NCI-H510A treated with DMSO at 0.1 percent for 48 hours (cell line): ENCODE measurements at regions not wholly inside any gene's neighbourhood (a gene's known extent, or its start where the extent isn't known, plus 50 kb on each side); places are given as distances from the start of the nearest gene placed in this dataset.

Experiments
- DNase-seq: peaks from one replicate; lab custom pipeline; 2025; lab: John Stamatoyannopoulos, UW

DNA sequence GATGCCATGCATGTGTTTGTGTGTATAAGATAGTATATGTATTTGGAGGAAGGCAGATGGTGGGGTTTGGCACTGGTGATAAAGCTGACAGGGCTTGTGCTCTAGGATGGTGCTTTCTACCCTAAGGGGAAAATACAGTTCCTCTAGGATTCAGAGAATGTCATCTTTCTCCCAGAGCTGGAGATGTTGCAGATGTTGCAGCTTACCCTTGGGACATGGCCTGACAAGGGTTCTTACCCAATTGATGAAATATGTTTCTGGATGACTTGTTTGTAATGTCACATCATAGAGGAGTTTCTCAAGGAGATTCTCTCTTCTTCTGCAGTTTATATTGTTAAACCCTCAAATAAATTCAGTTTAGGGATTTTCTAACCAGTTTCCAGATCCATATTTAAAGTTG, 52.5 kb upstream of the PITX2 start:
- no peak for DNase-seq

GRCh38 chr4:110676241-110676640, 53.4 kb upstream of the PITX2 start:
- no peak for DNase-seq

GRCh38 chr4:110678517-110679227, 55.8 kb upstream of the PITX2 start:
- no peak for DNase-seq

- DNase-seq, result no peak
Observed at GRCh38 chr4:110680265-110680664, 57.4 kb upstream of the PITX2 start.

DNA sequence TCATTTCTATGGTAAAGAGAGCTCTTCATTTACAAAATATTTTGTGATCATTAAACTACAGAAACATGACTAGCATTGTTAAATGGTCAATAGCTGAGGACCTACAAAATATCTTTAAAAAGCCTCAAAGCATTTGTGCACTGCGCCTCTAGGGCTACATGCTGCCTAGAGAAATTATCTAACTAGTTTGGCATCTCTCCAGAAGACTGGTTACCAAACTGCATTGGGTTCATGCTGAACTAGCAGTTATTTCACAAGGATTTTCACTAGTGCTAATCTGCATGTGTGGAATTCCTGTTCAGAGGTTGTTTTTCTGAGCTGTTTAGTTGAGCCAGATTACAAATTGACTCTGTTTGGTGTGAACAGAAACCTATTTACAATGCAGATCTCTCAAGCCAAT, 58.5 kb upstream of the PITX2 start:
- no peak for DNase-seq

DNA sequence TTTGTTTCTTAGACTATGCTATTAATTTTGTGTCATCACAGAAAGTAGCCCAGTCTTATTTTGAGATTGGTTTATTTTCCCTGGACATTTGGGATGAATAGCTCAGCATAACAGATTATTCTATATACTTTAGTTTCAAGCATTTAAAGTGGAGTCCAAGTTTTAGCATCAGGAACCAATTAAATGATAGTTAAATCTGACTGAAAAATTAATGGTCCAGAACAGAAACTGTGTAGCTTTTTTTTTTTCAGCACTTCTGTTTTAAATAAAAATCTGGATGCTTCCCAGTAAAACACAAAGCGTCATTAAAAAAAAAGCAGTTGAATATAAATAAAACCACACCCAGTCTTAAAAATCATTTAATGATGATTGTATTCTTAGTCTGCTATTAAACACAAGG, 59.4 kb upstream of the PITX2 start:
- DNase-seq, result no peak

DNA sequence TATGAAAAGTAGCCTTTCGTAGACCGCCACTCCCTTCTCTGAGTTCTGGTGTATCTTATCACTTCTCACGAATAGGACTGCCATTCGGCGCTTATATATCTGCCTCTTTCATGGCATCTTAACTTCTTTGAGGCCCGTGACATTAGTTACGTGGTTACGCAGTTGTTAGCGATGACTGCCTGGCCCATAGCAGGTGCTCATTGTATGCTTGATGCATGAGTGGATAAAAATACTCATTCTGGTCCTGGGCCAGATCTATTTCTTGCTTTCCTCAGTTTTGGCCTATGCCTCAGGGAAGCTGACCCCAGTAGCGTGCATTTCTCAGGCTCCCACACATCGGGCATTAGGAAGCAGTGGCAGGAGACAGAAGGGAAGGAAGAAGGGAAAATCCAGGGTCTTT, 60.7 kb upstream of the PITX2 start:
- DNase-seq, result no peak

DNA sequence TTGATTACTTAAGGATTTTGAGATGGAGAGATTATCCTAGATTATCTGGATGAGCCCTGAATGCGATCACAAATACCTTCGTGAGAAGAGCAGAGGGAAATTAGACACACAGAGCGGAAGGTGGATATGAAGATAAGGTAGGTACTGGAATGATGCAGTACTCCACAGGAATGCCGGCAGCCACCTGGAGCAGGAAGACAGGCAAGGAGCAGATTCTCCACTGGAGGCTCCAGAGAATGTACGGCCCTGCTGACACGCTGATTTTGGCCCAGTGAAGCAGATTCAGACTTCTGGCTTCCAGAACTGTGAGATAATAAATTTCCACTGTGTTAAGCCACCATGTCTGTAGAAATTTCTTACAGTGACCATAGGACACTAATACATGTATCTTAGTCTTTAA, 79.4 kb upstream of the PITX2 start:
- no peak for DNase-seq

DNA sequence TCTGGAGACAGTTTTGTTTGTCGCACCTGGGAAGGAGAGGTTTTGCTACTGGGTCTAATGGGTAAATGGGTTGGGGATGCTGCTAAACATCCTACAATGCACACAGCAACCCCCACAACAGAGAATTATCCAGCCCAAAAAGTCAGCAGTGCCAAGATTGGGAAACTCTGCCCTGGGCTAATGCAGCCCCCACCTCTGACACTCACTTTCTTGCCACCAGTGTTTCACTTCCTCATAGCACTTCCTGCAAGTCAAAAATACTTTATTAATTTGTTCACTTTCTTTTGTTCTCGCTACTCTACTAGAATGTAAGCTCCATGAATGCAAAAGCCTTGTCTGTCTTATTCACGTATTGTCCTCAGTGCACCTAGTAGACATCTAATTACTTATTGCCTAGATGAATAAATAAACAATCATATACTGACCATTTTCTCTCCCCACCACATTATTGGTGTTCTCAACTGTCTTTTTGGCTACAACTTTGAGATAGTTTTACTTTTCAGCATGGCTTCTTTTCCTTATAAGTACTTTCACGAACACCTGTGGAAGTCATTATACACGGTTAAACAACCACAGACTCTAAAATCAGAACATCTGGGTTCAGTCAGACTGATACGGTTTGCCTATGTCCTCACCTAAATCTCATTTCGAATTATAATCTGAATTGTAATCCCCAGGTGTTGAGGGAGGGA, 82.0 kb upstream of the PITX2 start:
- DNase-seq, result no peak

DNA sequence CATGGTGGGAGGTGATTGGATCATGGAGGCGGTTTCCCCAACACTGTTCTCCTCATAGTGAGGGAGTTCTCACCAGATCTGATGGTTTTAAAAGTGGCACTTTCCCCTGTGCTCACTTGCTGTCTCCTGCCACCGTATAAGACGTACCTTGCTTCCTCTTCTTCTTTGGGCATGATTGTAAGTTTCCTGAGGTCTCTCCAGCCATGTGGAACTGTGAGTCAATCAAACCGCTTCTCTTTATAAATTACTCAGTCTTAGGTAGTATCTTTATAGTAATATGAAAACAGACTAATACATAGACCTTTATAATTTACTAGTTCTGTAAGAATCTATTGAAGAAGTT, 82.5 kb upstream of the PITX2 start:
- DNase-seq, result no peak

- no peak for DNase-seq
Observed at GRCh38 chr4:110710070-110710469, 87.2 kb upstream of the PITX2 start.

GRCh38 chr4:110712486-110712885, 89.6 kb upstream of the PITX2 start:
- DNase-seq, result no peak

DNA sequence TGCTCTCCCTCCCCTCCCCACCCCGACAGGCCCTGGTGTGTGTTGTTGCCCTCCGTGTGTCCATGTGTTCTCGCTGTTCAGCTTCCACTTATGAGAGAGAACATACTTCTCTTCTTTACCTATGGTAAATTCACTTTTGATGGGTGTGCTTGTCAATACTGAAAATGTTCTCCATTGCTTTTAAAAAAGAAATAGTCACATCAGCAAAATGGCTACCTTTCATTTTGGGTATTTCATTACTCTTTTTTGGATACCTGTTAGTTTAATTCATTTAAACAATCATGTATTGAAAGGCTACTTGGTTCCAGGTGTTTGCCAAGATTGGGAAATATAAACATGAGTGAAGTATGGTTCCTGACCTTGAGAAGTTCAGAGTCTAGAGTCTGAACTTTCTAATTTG, 107.4 kb upstream of the PITX2 start:
- no peak for DNase-seq

- DNase-seq, result no peak
Observed at GRCh38 chr4:110733901-110734300, 111.0 kb upstream of the PITX2 start.

DNA sequence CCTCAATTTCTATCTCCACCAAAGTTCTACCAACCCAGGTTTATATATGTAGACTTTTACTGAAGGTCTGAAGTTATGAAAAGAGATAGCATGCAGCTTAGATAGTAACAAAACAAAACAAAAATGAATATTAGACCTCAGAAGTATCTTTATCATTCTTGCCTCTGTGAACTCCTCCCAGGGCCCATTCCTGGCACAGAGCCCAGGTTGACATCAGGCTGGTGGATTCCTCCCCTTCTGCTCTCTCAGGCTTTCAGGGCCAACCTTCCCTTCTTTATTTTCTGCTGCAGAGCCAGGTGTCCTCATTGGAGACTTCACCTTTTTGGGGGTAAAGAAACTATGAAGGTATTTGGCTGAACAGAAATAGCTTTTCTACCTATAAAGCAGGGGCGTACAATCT, 112.8 kb upstream of the PITX2 start:
- DNase-seq, result no peak

GRCh38 chr4:110737931-110738330, 115.1 kb upstream of the PITX2 start:
- DNase-seq, result no peak

DNA sequence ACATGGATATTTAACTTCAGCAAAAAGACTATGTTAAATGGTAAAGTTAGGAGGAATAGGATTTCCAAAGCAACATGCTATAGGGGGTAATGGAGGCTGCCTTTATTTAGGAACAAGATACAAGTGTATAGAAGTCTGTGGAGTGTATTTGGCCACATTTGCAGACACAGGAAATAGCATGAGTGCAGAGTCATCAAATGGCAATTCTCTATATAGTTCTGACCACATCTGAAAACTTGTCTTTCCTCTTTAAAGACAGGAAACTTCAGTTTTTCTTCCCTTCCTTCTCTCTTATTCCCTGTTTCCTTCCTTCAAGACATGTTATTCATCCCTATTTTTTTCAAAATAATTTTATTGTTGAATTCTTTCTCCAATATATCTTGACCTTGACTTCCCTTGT, 119.3 kb upstream of the PITX2 start:
- DNase-seq, result no peak

- DNase-seq, result no peak
Observed at GRCh38 chr4:110748071-110748470, 125.2 kb upstream of the PITX2 start.

- DNase-seq, result no peak
Observed at GRCh38 chr4:110751183-110751582, 128.3 kb upstream of the PITX2 start.

GRCh38 chr4:110751986-110752385, 129.1 kb upstream of the PITX2 start:
- DNase-seq, result no peak

DNA sequence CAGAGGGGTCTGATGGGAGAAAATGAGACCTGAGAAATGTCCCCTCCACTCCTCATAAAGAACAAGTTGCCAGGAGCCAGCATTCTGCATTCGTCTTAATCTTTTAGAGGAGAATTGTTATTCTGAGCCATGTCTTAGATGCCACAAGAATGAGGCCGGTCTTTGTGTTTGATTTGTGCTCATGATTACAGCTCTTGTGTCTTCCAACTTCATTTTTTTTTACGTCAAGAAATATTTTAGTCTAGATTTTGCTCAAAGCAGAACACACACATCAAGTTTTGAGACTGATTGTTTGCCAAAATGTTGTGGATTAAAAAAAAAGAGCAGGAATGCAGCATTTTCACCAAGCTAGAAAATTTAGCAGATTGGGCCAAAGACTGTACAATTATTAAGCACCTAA, 130.6 kb upstream of the PITX2 start:
- no peak for DNase-seq

DNA sequence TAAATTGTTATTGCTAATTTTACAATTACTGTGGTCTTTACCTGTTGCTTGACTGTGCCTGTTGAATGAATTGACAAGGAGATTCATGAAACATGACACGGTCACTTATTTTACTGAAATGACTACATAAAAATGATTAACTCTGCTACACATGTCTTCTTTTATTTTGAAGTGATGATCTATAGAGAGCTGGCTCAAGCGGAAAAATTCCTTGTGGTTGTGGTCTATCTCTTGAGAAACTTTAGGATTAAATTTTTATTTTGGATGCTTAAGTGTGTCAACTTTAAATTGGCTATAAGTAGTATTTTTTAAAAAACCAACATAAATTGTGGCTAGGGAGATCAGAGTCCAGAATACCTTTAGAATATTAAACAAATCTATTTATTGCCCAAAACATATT, 131.8 kb upstream of the PITX2 start:
- DNase-seq, result no peak

GRCh38 chr4:110769578-110769977, 146.7 kb upstream of the PITX2 start:
- DNase-seq, result no peak

DNA sequence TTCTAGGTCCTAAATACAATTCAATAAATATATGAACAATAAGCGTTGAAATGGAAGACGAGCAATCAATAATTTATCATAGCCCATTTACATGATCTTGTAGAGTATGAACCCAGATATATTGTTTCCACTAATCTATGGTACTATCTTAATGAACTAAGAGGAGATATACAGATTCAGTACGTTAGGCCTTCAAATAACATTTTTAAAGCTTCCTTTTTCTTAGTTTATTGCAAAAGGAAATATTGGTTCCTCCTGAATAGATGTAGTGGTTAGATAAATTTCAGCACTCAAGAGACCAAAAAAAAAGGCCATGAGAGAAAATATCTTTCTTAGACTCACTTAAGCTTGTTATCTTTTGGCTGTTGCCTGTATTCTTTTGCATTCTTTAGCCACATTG, 147.5 kb upstream of the PITX2 start:
- DNase-seq, result no peak
